Psoas muscle (tissue), 7 donors: ENCODE measurements at regions not wholly inside any gene's neighbourhood (a gene's known extent, or its start where the extent isn't known, plus 50 kb on each side); places are given as distances from the start of the nearest gene placed in this dataset.
A peak's percentile ranks its signal among the peaks of the same experiment; 100 is the strongest.

ENCODE experiments used
- ATAC-seq, 4 donors: fragments of 200-7000 bp; cut with Tn5 transposase; one replicate each; pipeline ENCODE4 v1.9.1; 2020; ENCODE audit warnings: moderate library complexity in 3 of 4, mild to moderate bottlenecking in 2 of 4
- DNase-seq, 2 donors: peaks; one replicate each; pipeline ENCODE4 v3.0.0-alpha.2; 2020
- H3K27ac ChIP-seq: fragments of 200-600 bp; one replicate; pipeline ENCODE4 v1.8.0; 2022
- H3K27me3 ChIP-seq, 3 donors: fragments of 200-600 bp in 1 of 3; one replicate each; pipeline versions ENCODE4 v1.6.1 to v1.8.0; 2013 to 2022; ENCODE audit warnings: low read length in 2 of 3, mild to moderate bottlenecking in 2 of 3, moderate library complexity in 1 of 3; ENCODE audit not compliant: insufficient read depth in 3 of 3
- H3K36me3 ChIP-seq, 2 donors: fragments of 200-600 bp in 1 of 2; one replicate each; pipeline versions ENCODE4 v1.6.1 to v1.8.0; 2013 to 2022; ENCODE audit warnings: low read depth in 1 of 2, mild to moderate bottlenecking in 1 of 2, moderate library complexity in 1 of 2; ENCODE audit not compliant: insufficient read depth in 1 of 2
- H3K4me1 ChIP-seq: fragments of 200-600 bp; one replicate; pipeline ENCODE4 v1.8.0; 2022
- H3K4me3 ChIP-seq: fragments of 200-600 bp; one replicate; pipeline ENCODE4 v1.8.0; 2022; ENCODE audit warnings: mild to moderate bottlenecking
- H3K9me3 ChIP-seq: fragments of 200-600 bp; one replicate; pipeline ENCODE4 v1.8.0; 2022
- WGBS, 3 donors: extraction: QIAGEN DNeasy Blood & Tissue Kit; methylation state at CpG; one replicate each; pipeline versions ENCODE4 v1.1.6 to v1.1.7; 2013; 5-methylcytosine and 5-hydroxymethylcytosine counted together
- intact Hi-C, 2 donors: fragments of 100-400 bp; cut with DNase I; formaldehyde crosslinking; loops; one replicate each; pipeline versions ENCODE4 v1.11.0 to v1.14.2; 2022
- TF ChIP-seq, protein P1 (sequence below): fragments of 200-600 bp; IDR thresholded peaks from one replicate; pipeline ENCODE4 v1.8.0; 2022; ENCODE audit warnings: antibody characterized with exemption
- donor health status: healthy with polysubstance abuse.
- donor health status: DM: no; HTN: no; CAD: no; lungs with moderate emphysema.
- donor health status: Bipolar disorder and iron deficiency.
- donor health status: healthy.
- donor health status: DM: yes; HTN: yes; CAD: no.
- donor health status: DM: no; HTN: no; CAD: no.
- donor health status: DM: yes; HTN: yes; CAD: no.

DNA sequence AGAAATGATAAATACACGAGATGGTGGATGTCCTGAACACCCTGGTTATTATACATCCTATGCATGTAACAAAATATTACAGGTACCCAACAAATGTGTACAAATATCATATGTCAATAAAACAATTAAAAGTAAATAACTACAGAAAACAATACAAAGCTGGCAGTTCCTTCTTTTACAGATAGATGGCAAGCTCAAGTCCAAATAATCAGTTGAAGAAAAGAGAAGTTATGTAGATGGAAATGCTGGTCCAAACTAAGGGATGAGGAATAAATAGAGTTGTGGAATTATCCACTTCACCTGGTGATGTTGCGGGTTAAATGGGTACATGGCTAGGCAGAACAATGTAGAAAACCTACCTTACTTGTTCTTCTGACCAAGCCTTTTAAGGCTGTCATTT is 79.4 kb downstream of the PALM2AKAP2 start:
- TF ChIP-seq, protein P1, sequence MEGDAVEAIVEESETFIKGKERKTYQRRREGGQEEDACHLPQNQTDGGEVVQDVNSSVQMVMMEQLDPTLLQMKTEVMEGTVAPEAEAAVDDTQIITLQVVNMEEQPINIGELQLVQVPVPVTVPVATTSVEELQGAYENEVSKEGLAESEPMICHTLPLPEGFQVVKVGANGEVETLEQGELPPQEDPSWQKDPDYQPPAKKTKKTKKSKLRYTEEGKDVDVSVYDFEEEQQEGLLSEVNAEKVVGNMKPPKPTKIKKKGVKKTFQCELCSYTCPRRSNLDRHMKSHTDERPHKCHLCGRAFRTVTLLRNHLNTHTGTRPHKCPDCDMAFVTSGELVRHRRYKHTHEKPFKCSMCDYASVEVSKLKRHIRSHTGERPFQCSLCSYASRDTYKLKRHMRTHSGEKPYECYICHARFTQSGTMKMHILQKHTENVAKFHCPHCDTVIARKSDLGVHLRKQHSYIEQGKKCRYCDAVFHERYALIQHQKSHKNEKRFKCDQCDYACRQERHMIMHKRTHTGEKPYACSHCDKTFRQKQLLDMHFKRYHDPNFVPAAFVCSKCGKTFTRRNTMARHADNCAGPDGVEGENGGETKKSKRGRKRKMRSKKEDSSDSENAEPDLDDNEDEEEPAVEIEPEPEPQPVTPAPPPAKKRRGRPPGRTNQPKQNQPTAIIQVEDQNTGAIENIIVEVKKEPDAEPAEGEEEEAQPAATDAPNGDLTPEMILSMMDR: peak; percentile 14
- no peak for ATAC-seq
- H3K4me1 ChIP-seq: no peaks in the 10 kb centered on the region
- no peak overlapping the region for H3K27ac ChIP-seq
- WGBS, 3 donors: 92 to 98% (median 97%) methylated on average over 2 of the region's 2 CpGs
- DNase-seq: no peak
- H3K9me3 ChIP-seq: no peaks in the 10 kb centered on the region
- H3K4me3 ChIP-seq: no peak overlapping the region
- H3K27me3 ChIP-seq: peaks cover 0 to 3% (median 0%) of the 10 kb centered on the region in 3 donors
- intact Hi-C loops: no loop called here
- H3K36me3 ChIP-seq: no peaks in the 10 kb centered on the region

DNA sequence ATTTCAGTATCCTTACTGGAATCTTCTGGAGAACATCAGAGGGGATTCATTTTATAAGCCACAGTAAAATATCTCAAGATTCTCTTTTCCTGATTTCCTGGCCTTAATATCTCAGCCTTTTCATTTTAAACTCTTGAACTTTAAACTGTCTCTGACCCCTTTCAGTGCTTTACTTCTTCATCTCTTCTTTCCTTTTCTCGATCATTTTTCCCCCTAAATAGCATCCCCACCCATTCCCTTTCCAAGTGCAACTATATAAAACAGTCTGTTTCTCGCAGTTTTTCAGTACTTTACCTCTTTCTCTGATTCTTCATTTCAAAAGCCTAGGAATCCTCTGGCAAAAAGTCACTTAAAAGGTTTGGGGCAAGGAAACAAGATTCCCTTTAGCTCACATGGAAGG is 80.5 kb downstream of the PALM2AKAP2 start:
- Histone ChIP-seq H3K36me3 (no peaks in the 10 kb centered on the region), H3K9me3 (no peaks in the 10 kb centered on the region), H3K4me1 (no peaks in the 10 kb centered on the region), H3K27ac (no peak overlapping the region), H3K27me3 (peaks cover 0 to 3% (median 0%) of the 10 kb centered on the region in 3 donors), H3K4me3 (no peak overlapping the region)
- ATAC-seq: no peak
- WGBS, 3 donors: 63 to 72% (median 67%) methylated on average over 2 of the region's 2 CpGs
- TF ChIP-seq, protein P1: no peak
- intact Hi-C loops: no loop called here
- no peak for DNase-seq

DNA sequence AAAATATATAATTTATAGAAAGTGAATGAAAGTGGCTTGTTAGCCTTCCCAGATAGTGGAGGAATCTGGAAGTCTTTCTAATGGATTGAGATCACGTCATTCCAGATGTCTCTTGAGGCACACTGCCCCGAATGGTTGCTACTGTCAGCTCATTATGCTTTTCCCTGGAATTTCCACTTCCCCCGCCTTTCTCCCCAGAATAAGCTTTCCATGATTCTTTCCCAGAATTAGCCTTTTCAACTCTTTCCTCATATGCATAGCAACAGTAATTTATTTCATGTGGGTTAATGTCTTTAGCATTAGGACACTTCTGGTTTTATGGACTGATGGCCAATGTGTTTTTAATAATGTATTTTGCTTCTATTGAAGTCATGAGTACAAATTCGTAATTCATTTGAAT is 81.5 kb downstream of the PALM2AKAP2 start:
- no peaks in the 10 kb centered on the region for H3K9me3 ChIP-seq
- H3K36me3 ChIP-seq: no peaks in the 10 kb centered on the region
- intact Hi-C loops: no loop called here
- H3K27me3 ChIP-seq: peaks cover 0 to 3% (median 0%) of the 10 kb centered on the region in 3 donors
- H3K27ac ChIP-seq: no peak overlapping the region
- TF ChIP-seq, protein P1: no peak
- WGBS, 3 donors: 49 to 59% (median 53%) methylated on average over 4 of the region's 4 CpGs
- no peaks in the 10 kb centered on the region for H3K4me1 ChIP-seq
- DNase-seq (no peak), ATAC-seq (no peak)
- H3K4me3 ChIP-seq: no peak overlapping the region

DNA sequence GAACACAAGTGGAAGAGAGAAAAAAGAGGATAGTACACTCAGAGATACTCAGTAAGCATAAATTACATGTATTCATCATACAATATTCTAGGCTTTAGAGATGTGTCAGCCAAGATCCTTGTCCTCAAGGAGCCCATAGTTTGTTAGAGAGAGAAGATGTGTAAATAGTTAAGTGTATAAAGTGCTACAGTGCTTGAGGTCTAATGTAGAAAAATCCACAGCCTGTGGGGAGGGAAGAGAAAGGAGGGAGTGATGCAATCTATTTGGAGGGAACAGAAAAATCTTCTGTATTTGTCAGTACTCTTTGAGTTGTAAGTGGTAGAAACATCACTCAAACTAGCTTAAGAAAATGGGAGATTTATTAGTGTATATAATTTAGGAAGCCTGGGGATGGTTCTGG is 81.9 kb downstream of the PALM2AKAP2 start:
- H3K27me3 ChIP-seq: peaks cover 0 to 3% (median 0%) of the 10 kb centered on the region in 3 donors
- TF ChIP-seq, protein P1: no peak
- H3K36me3 ChIP-seq: no peaks in the 10 kb centered on the region
- H3K9me3 ChIP-seq: no peaks in the 10 kb centered on the region
- H3K4me1 ChIP-seq: no peaks in the 10 kb centered on the region
- no peak overlapping the region for H3K4me3 ChIP-seq
- no peak for ATAC-seq
- DNase-seq: no peak
- no peak overlapping the region for H3K27ac ChIP-seq
- intact Hi-C loops: no loop called here

DNA sequence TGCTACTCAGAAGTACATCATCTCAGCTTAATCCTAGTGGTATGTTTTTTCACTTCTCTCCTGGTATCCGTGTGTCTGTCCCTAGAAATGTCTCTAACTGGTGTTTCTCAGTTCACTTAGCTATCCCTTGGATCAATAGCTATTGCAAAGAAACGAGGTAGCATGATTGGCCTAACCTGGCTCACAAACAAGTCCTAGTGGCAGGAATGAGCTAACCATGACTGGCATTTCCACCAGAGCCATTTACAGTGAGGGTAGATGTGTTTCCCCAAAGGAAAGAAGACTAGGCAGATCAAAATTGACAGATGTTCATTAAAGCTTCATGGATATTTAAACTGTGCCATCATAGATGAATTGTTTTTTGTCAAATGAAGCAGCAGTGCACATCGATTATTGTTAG is 82.5 kb downstream of the PALM2AKAP2 start:
- TF ChIP-seq, protein P1: no peak
- 75 to 87% (median 78%) methylated on average over 3 of the region's 3 CpGs for WGBS, 3 donors
- H3K4me3 ChIP-seq: no peak overlapping the region
- peaks cover 0 to 3% (median 0%) of the 10 kb centered on the region in 3 donors for H3K27me3 ChIP-seq
- H3K9me3 ChIP-seq: no peaks in the 10 kb centered on the region
- no peak overlapping the region for H3K27ac ChIP-seq
- peaks cover 2% of the 10 kb centered on the region for H3K4me1 ChIP-seq
- ATAC-seq (no peak), DNase-seq (no peak)
- intact Hi-C loops: no loop called here
- no peaks in the 10 kb centered on the region for H3K36me3 ChIP-seq
